DOHH2 (cell line): ENCODE measurements at regions not wholly inside any gene's neighbourhood (a gene's known extent, or its start where the extent isn't known, plus 50 kb on each side); places are given as distances from the start of the nearest gene placed in this dataset.
"Not testable (repeated sequence)": the region's sequence is repeated elsewhere in the genome, so short reads cannot be mapped to it uniquely, and the experiment has no call there.

ENCODE experiments used
- H3F3A ChIP-seq: fragments of 200-600 bp; sonication (generic), shearing (Covaris generic); 2 replicates; pipeline ENCODE4 v1.6.0; 2016; ENCODE audit warnings: antibody characterized with exemption, mild to moderate bottlenecking; ENCODE audit not compliant: control insufficient read depth, insufficient read depth
- H3K27ac ChIP-seq: fragments of 200-600 bp; sonication (generic); 2 replicates; pipeline ENCODE4 v1.5.1; 2014; ENCODE audit warnings: low read depth, mild to moderate bottlenecking, low read length, moderate library complexity
- H3K27me3 ChIP-seq: fragments of 200-600 bp; sonication (generic); 2 replicates; pipeline ENCODE4 v1.6.1; 2014; ENCODE audit warnings: mild to moderate bottlenecking, low read length, mixed read lengths; ENCODE audit not compliant: control insufficient read depth
- H3K36me3 ChIP-seq: fragments of 200-600 bp; sonication (generic); 2 replicates; pipeline ENCODE4 v1.6.1; 2014; ENCODE audit warnings: mild to moderate bottlenecking, low read length, moderate library complexity, mixed read lengths; ENCODE audit not compliant: control insufficient read depth
- H3K4me1 ChIP-seq: fragments of 200-600 bp; sonication (generic); 2 replicates; pipeline ENCODE4 v1.6.1; 2014; ENCODE audit warnings: mild to moderate bottlenecking, low read length, mixed read lengths; ENCODE audit not compliant: control insufficient read depth
- H3K4me2 ChIP-seq: fragments of 200-600 bp; sonication (generic); 2 replicates; pipeline ENCODE4 v1.6.0; 2014; ENCODE audit warnings: mild to moderate bottlenecking, low read length, moderate library complexity
- H3K4me3 ChIP-seq: fragments of 200-600 bp; sonication (generic); 2 replicates; pipeline ENCODE4 v1.5.1; 2014; ENCODE audit warnings: mild to moderate bottlenecking, low read length, mixed read lengths
- H3K79me2 ChIP-seq: fragments of 200-600 bp; sonication (generic); 2 replicates; pipeline ENCODE4 v1.6.1; 2014; ENCODE audit warnings: mild to moderate bottlenecking, low read length, mixed read lengths; ENCODE audit not compliant: control insufficient read depth
- H3K9me2 ChIP-seq: fragments of 200-600 bp; sonication (generic); replicated peaks from 2 replicates; pipeline ENCODE4 v1.6.1; 2014; ENCODE audit warnings: mild to moderate bottlenecking, low read length, mixed read lengths; ENCODE audit not compliant: control insufficient read depth
- H3K9me3 ChIP-seq: fragments of 200-600 bp; sonication (generic); 2 replicates; pipeline ENCODE4 v1.6.1; 2014; ENCODE audit warnings: antibody characterized with exemption, low read length, mixed read lengths; ENCODE audit not compliant: control insufficient read depth, insufficient read depth
- H4K20me1 ChIP-seq: fragments of 200-600 bp; sonication (generic); 2 replicates; pipeline ENCODE4 v1.6.0; 2014; ENCODE audit warnings: low read depth, mild to moderate bottlenecking, antibody characterized with exemption, low read length, moderate library complexity; ENCODE audit not compliant: control insufficient read depth, insufficient read depth
- CTCF ChIP-seq: fragments of 200-600 bp; sonication (generic); IDR thresholded peaks from one replicate; pipeline ENCODE4 v1.5.1; 2014; ENCODE audit warnings: antibody characterized with exemption, mild to moderate bottlenecking, low read depth, low read length; ENCODE audit not compliant: poor library complexity, severe bottlenecking
- EZH2phosphoT487 ChIP-seq: fragments of 200-600 bp; sonication (generic); IDR thresholded peaks from 2 replicates; pipeline ENCODE4 v1.6.1; 2017; ENCODE audit warnings: borderline replicate concordance, mild to moderate bottlenecking, antibody characterized with exemption, low read length, moderate library complexity, mixed read lengths

- Histone ChIP-seq H3K36me3 (no peaks in the 10 kb centered on the region; the same call in 1 of the 2 replicates), H3K27me3 (no peaks in the 10 kb centered on the region), H3K4me2 (peak overlapping the region; percentile 48), H3K4me3 (peak overlapping the region; percentile 8), H3K9me2 (no peaks in the 10 kb centered on the region), H4K20me1 (no peaks in the 10 kb centered on the region), H3K27ac (peak overlapping the region; percentile 37), H3K4me1 (peaks cover 18% of the 10 kb centered on the region), H3K79me2 (no peaks in the 10 kb centered on the region), H3K9me3 (no peaks in the 10 kb centered on the region), H3F3A (no peaks in the 10 kb centered on the region)
- TF ChIP-seq EZH2phosphoT487: no peak
Measured at GRCh38 chr10:23540401-23541030, 101.6 kb downstream of the OTUD1 start.

- no peaks in the 10 kb centered on the region for H4K20me1 ChIP-seq
- no peaks in the 10 kb centered on the region for H3K27me3 ChIP-seq
- no peak overlapping the region for H3K4me2 ChIP-seq
- H3K9me3 ChIP-seq: no peaks in the 10 kb centered on the region
- H3K79me2 ChIP-seq: no peaks in the 10 kb centered on the region
- no peaks in the 10 kb centered on the region for H3F3A ChIP-seq
- H3K9me2 ChIP-seq: no peaks in the 10 kb centered on the region
- TF ChIP-seq CTCF (no peak), EZH2phosphoT487 (no peak)
- no peak overlapping the region for H3K4me3 ChIP-seq
- no peak overlapping the region for H3K27ac ChIP-seq
- peaks cover 18% of the 10 kb centered on the region for H3K4me1 ChIP-seq
- no peaks in the 10 kb centered on the region; the same call in 1 of the 2 replicates for H3K36me3 ChIP-seq
Measured at GRCh38 chr10:23543691-23544380, 105.0 kb downstream of the OTUD1 start.

- not testable (repeated sequence) for H4K20me1 ChIP-seq, H3K4me1 ChIP-seq, H3K79me2 ChIP-seq, H3K36me3 ChIP-seq, H3K9me2 ChIP-seq, H3K4me2 ChIP-seq, H3K27ac ChIP-seq, H3K27me3 ChIP-seq, H3F3A ChIP-seq, H3K9me3 ChIP-seq, H3K4me3 ChIP-seq
Measured at GRCh38 chr10:23545866-23546265, 107.0 kb downstream of the OTUD1 start.

- no peaks in the 10 kb centered on the region for H3K4me1 ChIP-seq
- H4K20me1 ChIP-seq: no peaks in the 10 kb centered on the region
Measured at GRCh38 chr10:23556727-23557440, 118.0 kb downstream of the OTUD1 start.

More at GRCh38 chr10:23556727-23557440, 118.0 kb downstream of the OTUD1 start:
- no peaks in the 10 kb centered on the region for H3K27me3 ChIP-seq
- no peaks in the 10 kb centered on the region for H3K9me2 ChIP-seq
- H3F3A ChIP-seq: no peaks in the 10 kb centered on the region
- H3K27ac ChIP-seq: no peak overlapping the region
- H3K4me3 ChIP-seq: no peak overlapping the region
- H3K4me2 ChIP-seq: no peak overlapping the region
- H3K9me3 ChIP-seq: 0 out of 2 replicates have a peak, but pooled peaks cover 3% of the 10 kb centered on the region
- H3K79me2 ChIP-seq: no peaks in the 10 kb centered on the region
- TF ChIP-seq EZH2phosphoT487 (no peak), CTCF (no peak)
- H3K36me3 ChIP-seq: no peaks in the 10 kb centered on the region
